ENCODE measurements at regions not wholly inside any gene's neighbourhood (a gene's known extent, or its start where the extent isn't known, plus 50 kb on each side); places are given as distances from the start of the nearest gene placed in this dataset.
"Not testable (repeated sequence)": the region's sequence is repeated elsewhere in the genome, so short reads cannot be mapped to it uniquely, and the experiment has no call there.

DNA sequence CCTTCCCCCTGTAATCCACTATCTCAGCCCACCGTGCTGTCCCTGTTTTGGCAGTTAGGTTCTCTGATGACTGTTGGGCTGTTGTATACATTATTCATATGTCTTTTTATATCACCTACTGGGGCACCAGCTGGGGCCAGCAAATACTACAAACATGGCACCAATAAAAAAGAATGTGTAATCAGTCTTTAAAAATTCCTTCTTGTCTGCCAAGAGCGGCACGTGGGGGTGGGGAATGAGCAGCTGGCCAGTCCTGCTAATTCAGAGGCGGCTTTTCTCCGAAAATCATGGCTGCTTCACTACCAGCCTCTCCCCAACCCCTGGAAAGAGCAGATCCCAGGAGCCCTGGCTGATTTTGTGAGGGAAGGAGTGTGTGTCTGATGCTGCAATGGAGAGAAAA is 77.7 kb upstream of the EEF2KMT start:
- no peaks in the 10 kb centered on the region for H4K20me1 ChIP-seq (ENCODE audit: control insufficient read depth, extremely low read depth, insufficient read depth, low read length)
- H3K9ac ChIP-seq (ENCODE audit: control insufficient read depth, extremely low read depth, insufficient read depth, low read length) = no peak overlapping the region
- dilution Hi-C loops (cut with MboI; ENCODE audit: extremely low pct_ligation_motif_present, low sequenced_read_pairs) = no loop called here
- H3K27me3 ChIP-seq (ENCODE audit: control insufficient read depth, extremely low read depth, insufficient read depth, low read length) = no peaks in the 10 kb centered on the region
- H3K4me2 ChIP-seq (ENCODE audit: control insufficient read depth, extremely low read depth, insufficient read depth, low read depth, low read length) = no peak overlapping the region
- TF ChIP-seq EZH2 (IDR thresholded peaks at IDR 0.05; ENCODE audit: low read length) = no peak
- TF ChIP-seq, protein P1, sequence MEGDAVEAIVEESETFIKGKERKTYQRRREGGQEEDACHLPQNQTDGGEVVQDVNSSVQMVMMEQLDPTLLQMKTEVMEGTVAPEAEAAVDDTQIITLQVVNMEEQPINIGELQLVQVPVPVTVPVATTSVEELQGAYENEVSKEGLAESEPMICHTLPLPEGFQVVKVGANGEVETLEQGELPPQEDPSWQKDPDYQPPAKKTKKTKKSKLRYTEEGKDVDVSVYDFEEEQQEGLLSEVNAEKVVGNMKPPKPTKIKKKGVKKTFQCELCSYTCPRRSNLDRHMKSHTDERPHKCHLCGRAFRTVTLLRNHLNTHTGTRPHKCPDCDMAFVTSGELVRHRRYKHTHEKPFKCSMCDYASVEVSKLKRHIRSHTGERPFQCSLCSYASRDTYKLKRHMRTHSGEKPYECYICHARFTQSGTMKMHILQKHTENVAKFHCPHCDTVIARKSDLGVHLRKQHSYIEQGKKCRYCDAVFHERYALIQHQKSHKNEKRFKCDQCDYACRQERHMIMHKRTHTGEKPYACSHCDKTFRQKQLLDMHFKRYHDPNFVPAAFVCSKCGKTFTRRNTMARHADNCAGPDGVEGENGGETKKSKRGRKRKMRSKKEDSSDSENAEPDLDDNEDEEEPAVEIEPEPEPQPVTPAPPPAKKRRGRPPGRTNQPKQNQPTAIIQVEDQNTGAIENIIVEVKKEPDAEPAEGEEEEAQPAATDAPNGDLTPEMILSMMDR (optimal IDR thresholded peaks at IDR 0.05 in 1 of 3, IDR thresholded peaks at IDR 0.05 in 1 of 3, conservative IDR thresholded peaks at IDR 0.05 in 1 of 3; ENCODE audit: extremely low read depth in 1 of 3, insufficient read depth in 2 of 3, low read length in 3 of 3) = no peak
- no peak overlapping the region for H3K4me3 ChIP-seq (ENCODE audit: control insufficient read depth in 2 of 3, extremely low read depth in 1 of 3, insufficient read depth in 2 of 3, low read depth in 1 of 3, low read length in 3 of 3)
- H3K79me2 ChIP-seq (ENCODE audit: control insufficient read depth, insufficient read depth, low read length) = no peaks in the 10 kb centered on the region
- H3K9me1 ChIP-seq (ENCODE audit: control insufficient read depth, extremely low read depth, insufficient read depth, low read length) = no peaks in the 10 kb centered on the region
- DNase-seq (ENCODE audit: low read depth, low spot score) = no peak
- H3K9me3 ChIP-seq (ENCODE audit: control insufficient read depth, low read depth, low read length) = peaks cover 2% of the 10 kb centered on the region
- no peak overlapping the region for H2AFZ ChIP-seq (ENCODE audit: control insufficient read depth, low read length)
- H3K4me1 ChIP-seq (ENCODE audit: control insufficient read depth, extremely low read depth, insufficient read depth, low read length) = no peaks in the 10 kb centered on the region
- H3K27ac ChIP-seq (ENCODE audit: control insufficient read depth, insufficient read depth, low read length) = no peak overlapping the region
- no peaks in the 10 kb centered on the region for H3K36me3 ChIP-seq (ENCODE audit: control insufficient read depth in 2 of 2, extremely low read depth in 1 of 2, insufficient read depth in 2 of 2, low read length in 2 of 2)
- FAIRE-seq = no peak

DNA sequence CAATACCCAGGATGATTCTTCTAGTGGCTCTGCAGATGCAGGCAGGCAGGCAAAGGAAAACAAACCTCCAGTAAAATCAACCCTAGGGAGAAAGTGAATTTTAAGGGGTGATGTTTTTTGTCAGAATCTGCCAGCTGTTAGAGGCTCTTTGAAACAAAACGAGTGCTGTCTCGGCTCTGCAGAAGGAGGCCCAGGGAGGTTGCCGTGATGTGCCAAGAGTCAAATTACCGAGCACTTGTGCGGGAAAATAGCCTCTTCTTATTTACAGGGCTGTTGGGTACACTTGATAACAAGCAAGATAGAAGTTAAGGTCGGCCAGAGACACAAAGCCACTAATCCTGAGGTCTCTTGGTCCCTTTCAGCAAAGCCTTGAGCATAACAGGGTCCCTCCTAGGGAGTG is 68.9 kb upstream of the EEF2KMT start:
- dilution Hi-C loops (cut with MboI; ENCODE audit: extremely low pct_ligation_motif_present, low sequenced_read_pairs) = no loop called here
- H3K4me3 ChIP-seq (ENCODE audit: control insufficient read depth in 2 of 3, extremely low read depth in 1 of 3, insufficient read depth in 2 of 3, low read depth in 1 of 3, low read length in 3 of 3) = no peak overlapping the region
- H3K27ac ChIP-seq (ENCODE audit: control insufficient read depth, insufficient read depth, low read length) = no peak overlapping the region
- no peak for TF ChIP-seq EZH2 (IDR thresholded peaks at IDR 0.05; ENCODE audit: low read length)
- TF ChIP-seq, protein P1 (optimal IDR thresholded peaks at IDR 0.05 in 1 of 3, IDR thresholded peaks at IDR 0.05 in 1 of 3, conservative IDR thresholded peaks at IDR 0.05 in 1 of 3; ENCODE audit: extremely low read depth in 1 of 3, insufficient read depth in 2 of 3, low read length in 3 of 3) = no peak
- H3K36me3 ChIP-seq (ENCODE audit: control insufficient read depth in 2 of 2, extremely low read depth in 1 of 2, insufficient read depth in 2 of 2, low read length in 2 of 2) = no peaks in the 10 kb centered on the region
- FAIRE-seq (no peak), DNase-seq (ENCODE audit: low read depth, low spot score) (no peak)
- no peaks in the 10 kb centered on the region for H3K4me1 ChIP-seq (ENCODE audit: control insufficient read depth, extremely low read depth, insufficient read depth, low read length)
- no peaks in the 10 kb centered on the region for H4K20me1 ChIP-seq (ENCODE audit: control insufficient read depth, extremely low read depth, insufficient read depth, low read length)
- H3K9me3 ChIP-seq (ENCODE audit: control insufficient read depth, low read depth, low read length) = no peaks in the 10 kb centered on the region
- no peaks in the 10 kb centered on the region for H3K27me3 ChIP-seq (ENCODE audit: control insufficient read depth, extremely low read depth, insufficient read depth, low read length)
- H3K9me1 ChIP-seq (ENCODE audit: control insufficient read depth, extremely low read depth, insufficient read depth, low read length) = no peaks in the 10 kb centered on the region
- H3K79me2 ChIP-seq (ENCODE audit: control insufficient read depth, insufficient read depth, low read length) = no peaks in the 10 kb centered on the region
- H3K9ac ChIP-seq (ENCODE audit: control insufficient read depth, extremely low read depth, insufficient read depth, low read length) = no peak overlapping the region
- no peak overlapping the region for H2AFZ ChIP-seq (ENCODE audit: control insufficient read depth, low read length)
- H3K4me2 ChIP-seq (ENCODE audit: control insufficient read depth, extremely low read depth, insufficient read depth, low read depth, low read length) = no peak overlapping the region

- H3K9me3 ChIP-seq (ENCODE audit: control insufficient read depth, low read depth, low read length); H4K20me1 ChIP-seq (ENCODE audit: control insufficient read depth, extremely low read depth, insufficient read depth, low read length); dilution Hi-C loops (cut with MboI; ENCODE audit: extremely low pct_ligation_motif_present, low sequenced_read_pairs); H3K27me3 ChIP-seq (ENCODE audit: control insufficient read depth, extremely low read depth, insufficient read depth, low read length); H3K4me1 ChIP-seq (ENCODE audit: control insufficient read depth, extremely low read depth, insufficient read depth, low read length); H3K9me1 ChIP-seq (ENCODE audit: control insufficient read depth, extremely low read depth, insufficient read depth, low read length); H3K79me2 ChIP-seq (ENCODE audit: control insufficient read depth, insufficient read depth, low read length); H3K4me2 ChIP-seq (ENCODE audit: control insufficient read depth, extremely low read depth, insufficient read depth, low read depth, low read length); H3K27ac ChIP-seq (ENCODE audit: control insufficient read depth, insufficient read depth, low read length); H3K9ac ChIP-seq (ENCODE audit: control insufficient read depth, extremely low read depth, insufficient read depth, low read length); H3K36me3 ChIP-seq (ENCODE audit: control insufficient read depth in 2 of 2, extremely low read depth in 1 of 2, insufficient read depth in 2 of 2, low read length in 2 of 2); FAIRE-seq; H2AFZ ChIP-seq (ENCODE audit: control insufficient read depth, low read length); DNase-seq (ENCODE audit: low read depth, low spot score); H3K4me3 ChIP-seq (ENCODE audit: control insufficient read depth in 2 of 3, extremely low read depth in 1 of 3, insufficient read depth in 2 of 3, low read depth in 1 of 3, low read length in 3 of 3): not testable (repeated sequence)
Measured at GRCh38 chr16:5165429-5165828, 67.8 kb upstream of the EEF2KMT start.

GRCh38 chr16:5162801-5163200 is 65.2 kb upstream of the EEF2KMT start:
- H3K9me3 ChIP-seq (ENCODE audit: control insufficient read depth, low read depth, low read length); H4K20me1 ChIP-seq (ENCODE audit: control insufficient read depth, extremely low read depth, insufficient read depth, low read length); H3K79me2 ChIP-seq (ENCODE audit: control insufficient read depth, insufficient read depth, low read length); dilution Hi-C loops (cut with MboI; ENCODE audit: extremely low pct_ligation_motif_present, low sequenced_read_pairs); H2AFZ ChIP-seq (ENCODE audit: control insufficient read depth, low read length); H3K4me2 ChIP-seq (ENCODE audit: control insufficient read depth, extremely low read depth, insufficient read depth, low read depth, low read length); H3K27me3 ChIP-seq (ENCODE audit: control insufficient read depth, extremely low read depth, insufficient read depth, low read length); H3K9me1 ChIP-seq (ENCODE audit: control insufficient read depth, extremely low read depth, insufficient read depth, low read length); H3K27ac ChIP-seq (ENCODE audit: control insufficient read depth, insufficient read depth, low read length); H3K4me3 ChIP-seq (ENCODE audit: control insufficient read depth in 2 of 3, extremely low read depth in 1 of 3, insufficient read depth in 2 of 3, low read depth in 1 of 3, low read length in 3 of 3); H3K4me1 ChIP-seq (ENCODE audit: control insufficient read depth, extremely low read depth, insufficient read depth, low read length); FAIRE-seq; H3K36me3 ChIP-seq (ENCODE audit: control insufficient read depth in 2 of 2, extremely low read depth in 1 of 2, insufficient read depth in 2 of 2, low read length in 2 of 2); DNase-seq (ENCODE audit: low read depth, low spot score); H3K9ac ChIP-seq (ENCODE audit: control insufficient read depth, extremely low read depth, insufficient read depth, low read length): not testable (repeated sequence)

Measured in keratinocyte (primary cell).